GM23248 (cell line): ENCODE measurements at regions not wholly inside any gene's neighbourhood (a gene's known extent, or its start where the extent isn't known, plus 50 kb on each side); places are given as distances from the start of the nearest gene placed in this dataset.

Experiments used
- EZH2 ChIP-seq: fragments of 200-600 bp; sonication (generic); IDR thresholded peaks from 2 replicates; pipeline ENCODE4 v1.6.1; 2018; ENCODE audit warnings: antibody characterized with exemption, mild to moderate bottlenecking; ENCODE audit not compliant: insufficient read depth, poor library complexity, severe bottlenecking
- EZH2phosphoT487 ChIP-seq: fragments of 200-600 bp; sonication (generic); IDR thresholded peaks from 2 replicates; pipeline ENCODE4 v1.6.1; 2018; ENCODE audit warnings: antibody characterized with exemption, moderate library complexity, mild to moderate bottlenecking, low read depth; ENCODE audit not compliant: insufficient read depth

GRCh38 chr6:50992232-50992631, 173.6 kb downstream of the TFAP2B start:
- TF ChIP-seq EZH2: no peak
- TF ChIP-seq EZH2phosphoT487: no peak
